ENCODE measurements at regions not wholly inside any gene's neighbourhood (a gene's known extent, or its start where the extent isn't known, plus 50 kb on each side); places are given as distances from the start of the nearest gene placed in this dataset.

GRCh38 chr4:36716874-36717273 lies 435.5 kb downstream of the DTHD1 start:
- CTCF ChIA-PET: no interaction called here
- Histone ChIP-seq H3K27ac (ENCODE audit: insufficient read depth, low read depth, low read length) (no peak overlapping the region), H3K4me1 (ENCODE audit: control insufficient read depth, extremely low read depth, insufficient read depth, low read length) (no peaks in the 10 kb centered on the region), H2AFZ (ENCODE audit: low read depth, low read length) (no peak overlapping the region), H3K4me3 (replicated peaks in 1 of 3; ENCODE audit: insufficient read depth in 1 of 3, low read depth in 1 of 3, low read length in 3 of 3) (no peak overlapping the region), H3K9ac (replicated peaks; ENCODE audit: extremely low read depth, insufficient read depth, low read length) (no peak overlapping the region), H3K36me3 (ENCODE audit: control insufficient read depth in 2 of 2, extremely low read depth in 1 of 2, insufficient read depth in 2 of 2, low read length in 2 of 2) (no peaks in the 10 kb centered on the region), H3K4me2 (ENCODE audit: insufficient read depth, low read length) (no peak overlapping the region), H3K9me3 (replicated peaks; ENCODE audit: control insufficient read depth, insufficient read depth, low read length) (no peaks in the 10 kb centered on the region), H3K79me2 (ENCODE audit: control insufficient read depth, insufficient read depth, low read length) (no peaks in the 10 kb centered on the region), H3K27me3 (ENCODE audit: control insufficient read depth in 2 of 2, insufficient read depth in 2 of 2, low read length in 2 of 2) (no peaks in the 10 kb centered on the region), H4K20me1 (replicated peaks; ENCODE audit: control insufficient read depth, extremely low read depth, insufficient read depth, low read length) (no peaks in the 10 kb centered on the region), H3K9me1 (replicated peaks; ENCODE audit: control insufficient read depth, extremely low read depth, insufficient read depth, low read length) (no peaks in the 10 kb centered on the region)
- POLR2A ChIA-PET: no interaction called here
- intact Hi-C loops (cut with micrococcal nuclease) (no loop called here), dilution Hi-C loops (cut with MboI; ENCODE audit: extremely low pct_ligation_motif_present, low sequenced_read_pairs) (no loop called here)
- TF ChIP-seq GATA2 (IDR thresholded peaks at IDR 0.05; ENCODE audit: insufficient read depth, insufficient read length, low read depth, low read length): no peak
- no peak for TF ChIP-seq MYC (IDR thresholded peaks at IDR 0.05; ENCODE audit: low read depth, low read length)
- no peak for TF ChIP-seq JUN (IDR thresholded peaks at IDR 0.05; ENCODE audit: borderline replicate concordance, insufficient read depth, insufficient read length, low read depth)
- no peak for TF ChIP-seq CTCF (IDR thresholded peaks at IDR 0.05; ENCODE audit: extremely low read depth in 1 of 2, insufficient read depth in 1 of 2, low read depth in 1 of 2, low read length in 2 of 2)
- no peak for TF ChIP-seq FOS (IDR thresholded peaks at IDR 0.05; ENCODE audit: borderline replicate concordance, insufficient read depth, low read length)
- TF ChIP-seq POLR2A (IDR thresholded peaks at IDR 0.05; ENCODE audit: low read depth, low read length): no peak
- TF ChIP-seq EZH2 (IDR thresholded peaks at IDR 0.05; ENCODE audit: borderline replicate concordance, low read depth, low read length, severe bottlenecking): no peak
- TF ChIP-seq POLR2AphosphoS5 (IDR thresholded peaks at IDR 0.05; ENCODE audit: insufficient read depth, low read depth, low read length): no peak
- no peak for TF ChIP-seq MAX (IDR thresholded peaks at IDR 0.05; ENCODE audit: insufficient read depth, insufficient read length)
- FAIRE-seq: no peak
- BruUV-seq (replicated peaks): no TSS peak
- no peak for DNase-seq (ENCODE audit: low read depth, low spot score)
